Adrenal gland (tissue), 5 donors: ENCODE measurements at regions not wholly inside any gene's neighbourhood (a gene's known extent, or its start where the extent isn't known, plus 50 kb on each side); places are given as distances from the start of the nearest gene placed in this dataset.

ENCODE experiments used
- CTCF ChIP-seq, 6 experiments: fragments of 450-650 bp in 4 of 6; fragments of 200-600 bp in 2 of 6; sonication (generic) in 1 of 6; IDR thresholded peaks; 1 replicate in 5 of 6; 2 replicates in 1 of 6; pipeline versions ENCODE4 v1.5.1 to v1.8.0; 2016 to 2021; ENCODE audit warnings: antibody characterized with exemption in 6 of 6, mild to moderate bottlenecking in 2 of 6, moderate library complexity in 1 of 6
- POLR2A ChIP-seq, 2 donors: fragments of 450-650 bp; IDR thresholded peaks; one replicate each; pipeline ENCODE4 v1.6.1; 2017; ENCODE audit warnings: antibody characterized with exemption in 2 of 2, mild to moderate bottlenecking in 2 of 2, moderate library complexity in 1 of 2
- donor health status: DM: no; HTN: no; CAD: no.

- no peak for TF ChIP-seq CTCF (IDR thresholded peaks at IDR 0.05)
- no peak for TF ChIP-seq POLR2A (IDR thresholded peaks at IDR 0.05)
These were observed 80.1 kb upstream of the POMGNT2 start for GRCh38 chr3:43185983-43186314.
